IPS-NIHi7 (cell line): ENCODE measurements at regions not wholly inside any gene's neighbourhood (a gene's known extent, or its start where the extent isn't known, plus 50 kb on each side); places are given as distances from the start of the nearest gene placed in this dataset.
"Not testable (repeated sequence)": the region's sequence is repeated elsewhere in the genome, so short reads cannot be mapped to it uniquely, and the experiment has no call there.

Source experiments
- DNase-seq: peaks from one replicate; pipeline ENCODE4 v3.0.0; 2012; ENCODE audit warnings: mixed read lengths; ENCODE audit errors: extremely low spot score

DNA sequence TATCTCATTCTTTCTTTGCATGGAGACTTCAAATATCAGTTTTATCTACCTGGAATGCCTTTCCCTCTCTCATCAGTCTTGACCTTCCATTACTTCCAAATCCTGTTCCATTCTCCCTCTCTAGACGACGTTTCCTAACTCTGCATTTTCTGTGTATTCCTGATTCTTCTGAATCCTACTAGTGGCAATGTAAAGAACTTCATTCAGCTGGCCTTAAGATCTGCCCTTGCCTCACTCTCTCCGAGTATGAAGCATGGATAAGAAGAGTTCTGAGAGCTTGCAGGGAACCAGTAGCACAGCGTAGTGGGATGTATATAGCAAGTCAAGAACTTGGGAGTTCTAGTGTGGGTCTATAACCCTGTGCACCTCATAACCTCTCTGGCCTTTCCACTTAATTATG is 68.5 kb upstream of the HOXC13 start:
- no peak for DNase-seq

GRCh38 chr12:53871367-53871766 is 67.3 kb upstream of the HOXC13 start:
- no peak for DNase-seq

- no peak for DNase-seq
Observed at GRCh38 chr12:53872367-53872766, 66.3 kb upstream of the HOXC13 start.

DNA sequence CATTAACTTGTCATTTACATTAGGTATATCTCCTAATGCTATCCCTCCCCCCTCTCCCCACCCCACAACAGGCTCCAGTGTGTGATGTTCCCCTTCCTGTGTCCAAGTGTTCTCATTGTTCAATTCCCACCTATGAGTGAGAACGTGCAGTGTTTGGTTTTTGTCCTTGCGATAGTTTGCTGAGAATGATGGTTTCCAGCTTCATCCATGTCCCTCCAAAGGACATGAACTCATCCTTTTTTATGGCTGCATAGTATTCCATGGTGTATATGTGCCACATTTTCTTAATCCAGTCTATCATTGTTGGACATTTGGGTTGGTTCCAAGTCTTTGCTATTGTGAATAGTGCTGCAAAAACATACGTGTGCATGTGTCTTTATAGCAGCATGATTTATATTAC is 60.7 kb upstream of the HOXC13 start:
- DNase-seq: not testable (repeated sequence)

DNA sequence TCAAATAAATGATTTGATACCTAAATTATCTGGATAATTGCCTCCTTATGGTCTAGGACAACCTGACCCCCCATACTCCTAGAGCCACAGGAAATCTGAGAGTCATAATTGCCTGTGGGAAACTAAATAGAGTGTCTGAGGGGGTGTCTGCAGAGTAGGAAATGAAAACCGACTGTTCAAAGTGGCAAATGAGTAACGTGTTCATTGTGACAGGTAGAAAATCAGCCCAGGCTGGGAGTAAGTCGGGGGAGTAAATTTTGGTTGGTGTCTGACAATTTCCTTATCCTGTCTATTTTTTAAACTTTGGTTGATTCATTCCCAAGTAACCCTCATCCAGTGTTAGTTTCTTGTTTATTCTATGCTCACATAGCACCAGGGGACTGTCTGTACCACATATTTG is 51.6 kb upstream of the HOXC13 start:
- no peak for DNase-seq

DNA sequence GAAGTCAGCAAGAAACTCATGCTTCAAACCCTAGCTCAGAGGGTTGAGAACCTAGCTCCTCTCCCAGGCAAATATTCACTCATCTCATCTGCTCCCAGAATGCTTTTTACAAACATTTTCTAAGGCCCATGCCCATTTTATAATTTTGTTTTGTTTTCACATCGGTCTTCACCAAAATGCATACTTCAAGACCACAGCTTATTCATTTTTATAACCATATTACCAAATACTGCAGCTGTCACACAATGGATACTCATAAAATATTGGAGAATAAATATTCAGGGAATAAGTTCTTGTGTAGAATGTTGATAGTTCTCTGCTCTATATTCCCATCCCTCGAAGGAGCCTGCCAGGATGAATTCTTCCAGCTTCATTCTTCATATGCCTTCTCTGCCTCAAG is 50.8 kb upstream of the HOXC13 start:
- no peak for DNase-seq
